HepG2 (cell line): ENCODE measurements at regions not wholly inside any gene's neighbourhood (a gene's known extent, or its start where the extent isn't known, plus 50 kb on each side); places are given as distances from the start of the nearest gene placed in this dataset.

ENCODE experiments used
- ATAC-seq: fragments of 200-7000 bp; cut with Tn5 transposase; 3 replicates; pipeline ENCODE4 v1.9.1; 2020; ENCODE audit warnings: mild to moderate bottlenecking, moderate library complexity
- BruUV-seq: library from RNA; stranded (reverse); fragments of 400-500 nt; replicated peaks from 2 replicates; lab custom pipeline; 2021; lab: Mats Ljungman, UMichigan
- CTCF ChIA-PET: fragments of 300-600 bp; formaldehyde crosslinking; extraction: SDS; loops from one replicate; lab custom pipeline; 2021; ENCODE audit warnings: low total read pairs, inconsistent platforms, low intra/inter-chr PET ratio; lab: Yijun Ruan, JAX
- POLR2A ChIA-PET: fragments of 350-600 bp; sonication (Branson Sonifier 250); formaldehyde crosslinking; loops from one replicate; lab custom pipeline; 2020; ENCODE audit warnings: antibody characterized with exemption, inconsistent platforms; lab: Yijun Ruan, JAX
- DNase-seq: peaks from one replicate; pipeline ENCODE4 v3.0.0-alpha.2; 2015; ENCODE audit warnings: low spot score
- FAIRE-seq: peaks from 3 replicates; lab custom pipeline; 2011; peaks lifted over from hg19 to GRCh38; lab: Jason Lieb, UNC
- H2AFZ ChIP-seq: one replicate; pipeline ENCODE4 v1.6.1; 2011; ENCODE audit warnings: low read length, inconsistent platforms
- H3K27ac ChIP-seq: fragments of 300-600 bp; 3 replicates; pipeline ENCODE4 v1.8.0; 2011; ENCODE audit warnings: mixed run types, mild to moderate bottlenecking, mixed read lengths, low read length, inconsistent platforms; ENCODE audit not compliant: insufficient read depth; ENCODE audit errors: extremely low read length
- H3K27me3 ChIP-seq, 2 experiments: fragments of 200-600 bp in 1 of 2; 2 replicates in 1 of 2; 3 replicates in 1 of 2; pipeline versions ENCODE4 v1.6.0 to v1.8.0; 2011; ENCODE audit warnings: low read length in 2 of 2, mild to moderate bottlenecking in 2 of 2, moderate library complexity in 2 of 2, inconsistent platforms in 1 of 2; ENCODE audit not compliant: insufficient read depth in 2 of 2, control insufficient read depth in 1 of 2
- H3K36me3 ChIP-seq, 2 experiments: fragments of 200-600 bp in 1 of 2; replicated peaks in 1 of 2; 2 replicates in 1 of 2; 3 replicates in 1 of 2; pipeline versions ENCODE4 v1.5.1 to v1.8.0; 2011; ENCODE audit warnings: low read length in 2 of 2, inconsistent platforms in 1 of 2; ENCODE audit not compliant: insufficient read depth in 2 of 2, control insufficient read depth in 1 of 2
- H3K4me1 ChIP-seq: 2 replicates; pipeline ENCODE4 v1.5.1; 2012; ENCODE audit warnings: low read length, inconsistent platforms; ENCODE audit not compliant: insufficient read depth
- H3K4me2 ChIP-seq: 2 replicates; pipeline ENCODE4 v1.6.0; 2011; ENCODE audit warnings: low read depth, low read length, inconsistent platforms
- H3K4me3 ChIP-seq, 3 experiments: fragments of 200-600 bp in 1 of 3; sonication (generic), shearing (Covaris generic) in 1 of 3; replicated peaks in 1 of 3; 2 replicates each; pipeline ENCODE4 v1.5.1; 2011 to 2016; ENCODE audit warnings: low read length in 3 of 3, inconsistent platforms in 2 of 3, low read depth in 2 of 3, mild to moderate bottlenecking in 2 of 3, control low read depth in 1 of 3, mixed read lengths in 1 of 3; ENCODE audit not compliant: insufficient read depth in 1 of 3
- H3K79me2 ChIP-seq: one replicate; pipeline ENCODE4 v1.6.1; 2011; ENCODE audit warnings: low read length, inconsistent platforms; ENCODE audit not compliant: insufficient read depth
- H3K9ac ChIP-seq: 2 replicates; pipeline ENCODE4 v1.6.0; 2011; ENCODE audit warnings: mild to moderate bottlenecking, low read depth, low read length, inconsistent platforms; ENCODE audit not compliant: insufficient read depth
- H3K9me3 ChIP-seq: 2 replicates; pipeline ENCODE4 v1.5.1; 2012; ENCODE audit warnings: mild to moderate bottlenecking, low read length
- H4K20me1 ChIP-seq: 2 replicates; pipeline ENCODE4 v1.6.0; 2011; ENCODE audit warnings: inconsistent platforms, mild to moderate bottlenecking, low read length, moderate library complexity; ENCODE audit not compliant: insufficient read depth
- CHD4 ChIP-seq: fragments of 200-600 bp; sonication (generic); IDR thresholded peaks from 2 replicates; pipeline ENCODE4 v1.7.0; 2017; ENCODE audit warnings: mild to moderate bottlenecking, low read length, borderline replicate concordance
- HHEX ChIP-seq: IDR thresholded peaks from 2 replicates; pipeline ENCODE4 v1.6.1; 2016; ENCODE audit warnings: control low read depth
- ISL2 ChIP-seq: sonication (generic); formaldehyde crosslinking; IDR thresholded peaks from 2 replicates; pipeline ENCODE4 v1.5.0; 2020; ENCODE audit warnings: missing genetic modification reagents
- NONO ChIP-seq, 2 experiments: fragments of 450-650 bp in 1 of 2; sonication (generic) in 1 of 2; formaldehyde crosslinking in 1 of 2; IDR thresholded peaks in 1 of 2; conservative IDR thresholded peaks in 1 of 2; 2 replicates each; pipeline versions ENCODE4 v1.6.1 to v1.8.0; 2017 to 2022; ENCODE audit warnings: mild to moderate bottlenecking in 1 of 2, missing genetic modification reagents in 1 of 2, moderate library complexity in 1 of 2
- SNRNP70 ChIP-seq: fragments of 200-400 bp; formaldehyde crosslinking; IDR thresholded peaks from 2 replicates; pipeline ENCODE4 v1.6.1; 2017; ENCODE audit warnings: mild to moderate bottlenecking, low read depth, low read length, moderate library complexity
- SP140L ChIP-seq: sonication (generic); formaldehyde crosslinking; IDR thresholded peaks from 2 replicates; pipeline ENCODE4 v1.4.0; 2020; ENCODE audit warnings: missing genetic modification reagents, borderline replicate concordance
- ZNF841 ChIP-seq: sonication (generic); formaldehyde crosslinking; IDR thresholded peaks from 2 replicates; pipeline ENCODE4 v1.8.1; 2023; ENCODE audit warnings: missing genetic modification reagents, borderline replicate concordance
- WGBS: methylation state at CpG from one replicate; pipeline ENCODE4 v1.1.6; 2017; ENCODE audit warnings: low lambda C conversion rate; 5-methylcytosine and 5-hydroxymethylcytosine counted together
- in situ Hi-C: cut with HindIII; loops from 2 replicates; pipeline ENCODE4 v1.10.0; 2017; ENCODE audit warnings: low pct_unique_long_range_greater_than_20kb; ENCODE audit not compliant: extremely low pct_ligation_motif_present
- intact Hi-C: fragments of 100-400 bp; cut with micrococcal nuclease; formaldehyde crosslinking; loops from one replicate; pipeline ENCODE4 v1.10.0; 2022; ENCODE audit not compliant: unreplicated experiment
- TF ChIP-seq, protein P1 (sequence below): sonication (generic); formaldehyde crosslinking; IDR thresholded peaks from 2 replicates; pipeline ENCODE4 v1.5.1; 2020; ENCODE audit warnings: missing genetic modification reagents, mild to moderate bottlenecking, borderline replicate concordance
- TF ChIP-seq, protein P2 (sequence below): sonication (generic); formaldehyde crosslinking; IDR thresholded peaks from 2 replicates; pipeline ENCODE4 v1.8.0; 2022; ENCODE audit warnings: missing genetic modification reagents, mild to moderate bottlenecking, moderate library complexity, borderline replicate concordance
- TF ChIP-seq, protein P3 (sequence below): sonication (generic); formaldehyde crosslinking; conservative IDR thresholded peaks from 2 replicates; pipeline ENCODE4 v1.4.0; 2020; ENCODE audit warnings: missing genetic modification reagents
- TF ChIP-seq, protein P4 (sequence below): sonication (generic); formaldehyde crosslinking; IDR thresholded peaks from 2 replicates; pipeline ENCODE4 v1.4.0; 2020; ENCODE audit warnings: missing genetic modification reagents

DNA sequence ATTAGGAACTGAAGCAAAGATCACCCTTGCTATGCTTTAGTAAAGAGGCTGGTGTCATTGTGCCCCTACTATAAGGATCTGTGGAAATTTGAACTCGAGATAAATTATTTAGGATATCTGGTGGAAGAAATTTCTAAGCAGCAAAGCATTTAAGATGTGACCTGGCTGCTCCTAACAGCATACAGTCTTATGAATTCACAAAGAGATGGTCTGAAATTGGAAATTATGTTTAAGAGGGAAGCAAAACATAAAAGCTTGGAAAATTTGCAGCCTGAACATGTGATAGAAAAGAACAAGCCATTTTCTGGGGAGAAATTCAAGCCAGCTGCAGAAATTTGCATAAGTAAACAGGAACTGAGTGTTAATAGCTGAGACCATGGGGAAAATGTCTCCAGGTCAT lies 223.7 kb downstream of the FBXO4 start:
- CTCF ChIA-PET = no interaction called here
- no TSS peak for BruUV-seq
- Histone ChIP-seq H3K79me2 (no peaks in the 10 kb centered on the region), H3K9ac (no peak overlapping the region), H3K36me3 (no peaks in the 10 kb centered on the region), H3K27ac (no peak overlapping the region), H2AFZ (no peak overlapping the region), H3K4me1 (no peaks in the 10 kb centered on the region), H3K9me3 (peaks cover 24% of the 10 kb centered on the region), H3K4me3 (no peak overlapping the region), H4K20me1 (no peaks in the 10 kb centered on the region), H3K27me3 (no peaks in the 10 kb centered on the region), H3K4me2 (no peak overlapping the region)
- WGBS = 6% methylated on average over 1 of the region's 1 CpG
- in situ Hi-C loops = no loop called here
- FAIRE-seq = no peak
- ATAC-seq = no peak
- DNase-seq = no peak
- POLR2A ChIA-PET = no interaction called here
- TF ChIP-seq ZNF841 (CRISPR knock-in tag) (peak; percentile 97; the same call in 1 of the 2 replicates), ISL2 (CRISPR knock-in tag) (no peak)
- TF ChIP-seq, all 625 proteins: peak for 1
- intact Hi-C loops = no loop called here

DNA sequence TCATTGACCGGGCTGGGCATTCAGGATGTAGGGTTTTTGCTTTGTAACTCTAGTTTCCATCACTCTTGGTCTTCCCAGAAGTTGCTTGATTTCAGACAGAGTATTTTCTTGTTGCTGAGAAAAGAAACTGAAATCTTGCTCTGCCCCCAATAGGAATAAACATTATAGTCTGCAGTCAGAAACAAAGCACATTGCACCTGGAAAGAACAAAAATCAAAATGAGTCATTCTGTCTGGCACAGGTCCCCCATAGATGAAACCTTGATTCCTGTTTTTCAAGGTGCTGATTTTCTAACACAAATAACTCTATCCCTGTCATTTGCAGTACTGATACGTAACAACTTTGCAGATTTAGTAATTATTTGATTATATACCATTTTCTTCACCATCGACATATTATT lies 232.1 kb downstream of the FBXO4 start:
- H3K27me3 ChIP-seq = no peaks in the 10 kb centered on the region
- BruUV-seq = no TSS peak
- ATAC-seq (no peak), FAIRE-seq (no peak), DNase-seq (no peak)
- no peaks in the 10 kb centered on the region for H3K36me3 ChIP-seq
- in situ Hi-C loops = no loop called here
- whole genome bisulfite sequencing = under 1% methylated on average over 3 of the region's 3 CpGs
- no peak overlapping the region for H3K27ac ChIP-seq
- ChIA-PET CTCF (no interaction called here), POLR2A (no interaction called here)
- no peak overlapping the region for H3K4me3 ChIP-seq
- intact Hi-C loops = no loop called here
- no peak overlapping the region for H3K9ac ChIP-seq
- no peaks in the 10 kb centered on the region for H3K9me3 ChIP-seq
- no peaks in the 10 kb centered on the region for H3K79me2 ChIP-seq
- no peaks in the 10 kb centered on the region for H3K4me1 ChIP-seq
- no peak overlapping the region for H3K4me2 ChIP-seq
- no peaks in the 10 kb centered on the region for H4K20me1 ChIP-seq
- no peak overlapping the region for H2AFZ ChIP-seq
- TF ChIP-seq, protein P1, sequence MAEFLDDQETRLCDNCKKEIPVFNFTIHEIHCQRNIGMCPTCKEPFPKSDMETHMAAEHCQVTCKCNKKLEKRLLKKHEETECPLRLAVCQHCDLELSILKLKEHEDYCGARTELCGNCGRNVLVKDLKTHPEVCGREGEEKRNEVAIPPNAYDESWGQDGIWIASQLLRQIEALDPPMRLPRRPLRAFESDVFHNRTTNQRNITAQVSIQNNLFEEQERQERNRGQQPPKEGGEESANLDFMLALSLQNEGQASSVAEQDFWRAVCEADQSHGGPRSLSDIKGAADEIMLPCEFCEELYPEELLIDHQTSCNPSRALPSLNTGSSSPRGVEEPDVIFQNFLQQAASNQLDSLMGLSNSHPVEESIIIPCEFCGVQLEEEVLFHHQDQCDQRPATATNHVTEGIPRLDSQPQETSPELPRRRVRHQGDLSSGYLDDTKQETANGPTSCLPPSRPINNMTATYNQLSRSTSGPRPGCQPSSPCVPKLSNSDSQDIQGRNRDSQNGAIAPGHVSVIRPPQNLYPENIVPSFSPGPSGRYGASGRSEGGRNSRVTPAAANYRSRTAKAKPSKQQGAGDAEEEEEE = no peak
- no peak for TF ChIP-seq NONO (IDR thresholded peaks at IDR 0.05)
- no peak for TF ChIP-seq NONO (CRISPR knock-in tag; conservative IDR thresholded peaks at IDR 0.05)
- no peak for TF ChIP-seq SP140L (CRISPR knock-in tag)
- TF ChIP-seq, protein P2, sequence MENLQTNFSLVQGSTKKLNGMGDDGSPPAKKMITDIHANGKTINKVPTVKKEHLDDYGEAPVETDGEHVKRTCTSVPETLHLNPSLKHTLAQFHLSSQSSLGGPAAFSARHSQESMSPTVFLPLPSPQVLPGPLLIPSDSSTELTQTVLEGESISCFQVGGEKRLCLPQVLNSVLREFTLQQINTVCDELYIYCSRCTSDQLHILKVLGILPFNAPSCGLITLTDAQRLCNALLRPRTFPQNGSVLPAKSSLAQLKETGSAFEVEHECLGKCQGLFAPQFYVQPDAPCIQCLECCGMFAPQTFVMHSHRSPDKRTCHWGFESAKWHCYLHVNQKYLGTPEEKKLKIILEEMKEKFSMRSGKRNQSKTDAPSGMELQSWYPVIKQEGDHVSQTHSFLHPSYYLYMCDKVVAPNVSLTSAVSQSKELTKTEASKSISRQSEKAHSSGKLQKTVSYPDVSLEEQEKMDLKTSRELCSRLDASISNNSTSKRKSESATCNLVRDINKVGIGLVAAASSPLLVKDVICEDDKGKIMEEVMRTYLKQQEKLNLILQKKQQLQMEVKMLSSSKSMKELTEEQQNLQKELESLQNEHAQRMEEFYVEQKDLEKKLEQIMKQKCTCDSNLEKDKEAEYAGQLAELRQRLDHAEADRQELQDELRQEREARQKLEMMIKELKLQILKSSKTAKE = no peak
- no peak for TF ChIP-seq SNRNP70
- TF ChIP-seq, protein P3, sequence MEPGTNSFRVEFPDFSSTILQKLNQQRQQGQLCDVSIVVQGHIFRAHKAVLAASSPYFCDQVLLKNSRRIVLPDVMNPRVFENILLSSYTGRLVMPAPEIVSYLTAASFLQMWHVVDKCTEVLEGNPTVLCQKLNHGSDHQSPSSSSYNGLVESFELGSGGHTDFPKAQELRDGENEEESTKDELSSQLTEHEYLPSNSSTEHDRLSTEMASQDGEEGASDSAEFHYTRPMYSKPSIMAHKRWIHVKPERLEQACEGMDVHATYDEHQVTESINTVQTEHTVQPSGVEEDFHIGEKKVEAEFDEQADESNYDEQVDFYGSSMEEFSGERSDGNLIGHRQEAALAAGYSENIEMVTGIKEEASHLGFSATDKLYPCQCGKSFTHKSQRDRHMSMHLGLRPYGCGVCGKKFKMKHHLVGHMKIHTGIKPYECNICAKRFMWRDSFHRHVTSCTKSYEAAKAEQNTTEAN (CRISPR knock-in tag) = no peak
- no peak for TF ChIP-seq CHD4
- TF ChIP-seq, protein P4, sequence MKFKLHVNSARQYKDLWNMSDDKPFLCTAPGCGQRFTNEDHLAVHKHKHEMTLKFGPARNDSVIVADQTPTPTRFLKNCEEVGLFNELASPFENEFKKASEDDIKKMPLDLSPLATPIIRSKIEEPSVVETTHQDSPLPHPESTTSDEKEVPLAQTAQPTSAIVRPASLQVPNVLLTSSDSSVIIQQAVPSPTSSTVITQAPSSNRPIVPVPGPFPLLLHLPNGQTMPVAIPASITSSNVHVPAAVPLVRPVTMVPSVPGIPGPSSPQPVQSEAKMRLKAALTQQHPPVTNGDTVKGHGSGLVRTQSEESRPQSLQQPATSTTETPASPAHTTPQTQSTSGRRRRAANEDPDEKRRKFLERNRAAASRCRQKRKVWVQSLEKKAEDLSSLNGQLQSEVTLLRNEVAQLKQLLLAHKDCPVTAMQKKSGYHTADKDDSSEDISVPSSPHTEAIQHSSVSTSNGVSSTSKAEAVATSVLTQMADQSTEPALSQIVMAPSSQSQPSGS = no peak
- TF ChIP-seq HHEX (CRISPR knock-in tag) = no peak
